Neural cell (in vitro differentiated cells): ENCODE measurements at regions not wholly inside any gene's neighbourhood (a gene's known extent, or its start where the extent isn't known, plus 50 kb on each side); places are given as distances from the start of the nearest gene placed in this dataset.

Experiments used
- H2AFZ ChIP-seq: fragments of 200-600, 300-800 bp; sonication (generic), shearing (Covaris generic); 2 replicates; pipeline ENCODE4 v1.6.0; 2014; ENCODE audit warnings: low read depth, mild to moderate bottlenecking, antibody characterized with exemption, low read length, moderate library complexity
- H3F3A ChIP-seq: fragments of 200-600 bp; shearing (Covaris generic); 2 replicates; pipeline ENCODE4 v1.6.1; 2016; ENCODE audit warnings: mild to moderate bottlenecking, moderate library complexity, mixed read lengths, antibody characterized with exemption, low read length; ENCODE audit not compliant: insufficient read depth, poor library complexity, severe bottlenecking
- H3K27ac ChIP-seq: fragments of 200-600, 300-800 bp; sonication (generic), shearing (Covaris generic); 2 replicates; pipeline ENCODE4 v1.5.1; 2014; ENCODE audit warnings: mild to moderate bottlenecking, low read length, moderate library complexity
- H3K27me3 ChIP-seq: fragments of 300-800, 200-600 bp; sonication (generic), shearing (Covaris generic); 2 replicates; pipeline ENCODE4 v1.6.0; 2014; ENCODE audit warnings: mild to moderate bottlenecking, low read depth, low read length, moderate library complexity; ENCODE audit not compliant: insufficient read depth
- H3K36me3 ChIP-seq: fragments of 300-800, 200-600 bp; sonication (generic), shearing (Covaris generic); 2 replicates; pipeline ENCODE4 v1.5.1; 2014; ENCODE audit warnings: mild to moderate bottlenecking, antibody characterized with exemption, low read length, moderate library complexity; ENCODE audit not compliant: insufficient read depth
- H3K4me2 ChIP-seq: fragments of 300-800, 200-600 bp; sonication (generic), shearing (Covaris generic); 2 replicates; pipeline ENCODE4 v1.6.0; 2014; ENCODE audit warnings: mild to moderate bottlenecking, low read length
- H3K4me3 ChIP-seq: fragments of 300-800, 200-600 bp; sonication (generic), shearing (Covaris generic); 2 replicates; pipeline ENCODE4 v1.5.1; 2014; ENCODE audit warnings: mild to moderate bottlenecking, low read length, moderate library complexity
- H3K79me2 ChIP-seq: fragments of 200-600 bp; shearing (Covaris generic); replicated peaks from 2 replicates; pipeline ENCODE4 v1.6.0; 2014; ENCODE audit warnings: mild to moderate bottlenecking, low read length, moderate library complexity; ENCODE audit not compliant: insufficient read depth
- H3K9ac ChIP-seq: fragments of 300-800, 200-600 bp; sonication (generic), shearing (Covaris generic); 2 replicates; pipeline ENCODE4 v1.6.1; 2016; ENCODE audit warnings: mild to moderate bottlenecking, low read length, mixed read lengths
- H3K9me2 ChIP-seq: fragments of 200-600 bp; shearing (Covaris generic); 2 replicates; pipeline ENCODE4 v1.6.1; 2016; ENCODE audit warnings: mild to moderate bottlenecking, low read length, mixed read lengths; ENCODE audit not compliant: insufficient read depth
- H3K9me3 ChIP-seq: fragments of 200-600, 300-800 bp; sonication (generic), shearing (Covaris generic); 2 replicates; pipeline ENCODE4 v1.6.1; 2016; ENCODE audit warnings: mild to moderate bottlenecking, mixed run types, low read length, moderate library complexity, mixed read lengths
- H4K20me1 ChIP-seq: fragments of 200-600 bp; shearing (Covaris generic); 2 replicates; pipeline ENCODE4 v1.6.1; 2016; ENCODE audit warnings: mild to moderate bottlenecking, mixed run types; ENCODE audit not compliant: insufficient read depth
- CTCF ChIP-seq: fragments of 450-650 bp; IDR thresholded peaks from 2 replicates; pipeline ENCODE4 v1.5.1; 2014; ENCODE audit warnings: antibody characterized with exemption, mild to moderate bottlenecking, moderate library complexity; ENCODE audit not compliant: poor library complexity, severe bottlenecking
- EP300 ChIP-seq: fragments of 450-650 bp; conservative IDR thresholded peaks from 2 replicates; pipeline ENCODE4 v1.6.1; 2014; ENCODE audit warnings: antibody characterized with exemption, mild to moderate bottlenecking, moderate library complexity; ENCODE audit not compliant: poor library complexity, severe bottlenecking
- EZH2 ChIP-seq: fragments of 200-600, 300-800 bp; shearing (Covaris generic), sonication (generic); IDR thresholded peaks from 2 replicates; pipeline ENCODE4 v1.6.1; 2014; ENCODE audit warnings: antibody characterized with exemption, low read length, borderline replicate concordance, mild to moderate bottlenecking; ENCODE audit not compliant: insufficient read depth, poor library complexity, severe bottlenecking
- MXI1 ChIP-seq: fragments of 450-650 bp; conservative IDR thresholded peaks from 2 replicates; pipeline ENCODE4 v1.6.1; 2014; ENCODE audit warnings: antibody characterized with exemption, mild to moderate bottlenecking; ENCODE audit not compliant: poor library complexity, severe bottlenecking
- POLR2AphosphoS5 ChIP-seq: IDR thresholded peaks from 2 replicates; pipeline ENCODE4 v1.6.1; 2012
- RAD21 ChIP-seq: fragments of 450-650 bp; conservative IDR thresholded peaks from 2 replicates; pipeline ENCODE4 v1.6.1; 2014; ENCODE audit warnings: antibody characterized with exemption, mild to moderate bottlenecking, moderate library complexity
- REST ChIP-seq: IDR thresholded peaks from 2 replicates; pipeline ENCODE4 v1.6.1; 2012; ENCODE audit warnings: borderline replicate concordance
- SMC3 ChIP-seq: fragments of 450-650 bp; conservative IDR thresholded peaks from 2 replicates; pipeline ENCODE4 v1.6.1; 2014; ENCODE audit warnings: antibody characterized with exemption, mild to moderate bottlenecking, moderate library complexity; ENCODE audit not compliant: poor library complexity
- TAF1 ChIP-seq: IDR thresholded peaks from 2 replicates; pipeline ENCODE4 v1.6.1; 2012; ENCODE audit warnings: low read depth

- no peak for TF ChIP-seq RAD21
- TF ChIP-seq TAF1, result no peak
These were observed 303.0 kb upstream of the FOXF1 start (continued) for GRCh38 chr16:86207350-86207749.

- Histone ChIP-seq H3K4me2 (no peak overlapping the region), H3K9me2 (no peaks in the 10 kb centered on the region), H4K20me1 (no peaks in the 10 kb centered on the region), H3F3A (no peaks in the 10 kb centered on the region), H3K36me3 (no peaks in the 10 kb centered on the region), H2AFZ (no peak overlapping the region), H3K27ac (no peak overlapping the region), H3K9me3 (no peaks in the 10 kb centered on the region), H3K79me2 (no peaks in the 10 kb centered on the region), H3K9ac (no peak overlapping the region), H3K27me3 (no peaks in the 10 kb centered on the region), H3K4me3 (no peak overlapping the region)
- TF ChIP-seq POLR2AphosphoS5 (no peak), MXI1 (no peak)
These were observed 301.1 kb upstream of the FOXF1 start for GRCh38 chr16:86209202-86209601.

DNA sequence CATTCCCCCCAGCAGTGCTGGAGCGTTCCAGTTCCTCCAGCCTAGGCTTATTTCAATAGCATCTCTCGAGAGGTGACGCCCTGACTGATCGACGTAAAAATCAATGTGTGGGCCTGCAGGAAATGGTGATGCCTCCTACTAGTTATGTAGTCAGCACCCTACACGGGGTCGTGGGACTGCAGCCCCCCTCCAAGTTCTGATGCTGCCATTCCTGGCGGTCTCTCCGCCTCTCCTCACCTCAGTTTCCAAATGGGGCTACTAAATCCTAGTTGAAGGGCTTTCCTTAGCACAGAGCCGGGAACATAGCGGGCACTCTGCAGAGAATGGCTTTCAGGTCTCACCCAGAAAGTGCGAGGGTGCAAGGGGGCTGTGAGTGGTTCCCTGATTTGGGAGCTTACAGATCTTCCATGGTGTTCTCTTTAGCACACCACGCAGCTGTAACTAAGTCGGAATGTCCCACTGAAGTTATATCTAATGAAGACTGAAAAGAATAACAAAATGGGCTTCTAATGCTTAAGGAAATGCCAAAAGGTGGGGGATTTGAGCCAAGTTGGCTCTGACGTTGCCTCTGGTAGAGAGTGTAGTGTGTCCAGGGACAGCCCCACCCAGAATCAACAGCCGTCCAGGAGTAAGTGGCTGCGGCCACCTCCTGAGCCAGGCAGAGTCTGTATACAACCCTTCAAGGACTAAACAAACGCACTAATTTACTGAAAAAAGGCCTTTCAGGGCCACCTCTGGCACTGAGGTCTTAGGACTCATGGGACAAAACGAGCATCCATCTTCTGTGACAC, 299.7 kb upstream of the FOXF1 start:
- H3K9ac ChIP-seq, result no peak overlapping the region
- H3K4me3 ChIP-seq, result no peak overlapping the region
- H3K27me3 ChIP-seq, result no peaks in the 10 kb centered on the region
- H3K4me2 ChIP-seq, result no peak overlapping the region
- H4K20me1 ChIP-seq, result no peaks in the 10 kb centered on the region
- no peaks in the 10 kb centered on the region for H3K36me3 ChIP-seq
- no peaks in the 10 kb centered on the region for H3F3A ChIP-seq
- H3K79me2 ChIP-seq, result no peaks in the 10 kb centered on the region
- TF ChIP-seq POLR2AphosphoS5 (no peak), MXI1 (no peak), SMC3 (no peak), CTCF (no peak), RAD21 (no peak), EP300 (no peak), TAF1 (no peak), REST (no peak), EZH2 (no peak)
- no peak overlapping the region for H2AFZ ChIP-seq
- H3K9me3 ChIP-seq, result no peaks in the 10 kb centered on the region
- no peaks in the 10 kb centered on the region for H3K9me2 ChIP-seq
- H3K27ac ChIP-seq, result no peak overlapping the region
